ENCODE measurements at regions not wholly inside any gene's neighbourhood (a gene's known extent, or its start where the extent isn't known, plus 50 kb on each side); places are given as distances from the start of the nearest gene placed in this dataset.

DNA sequence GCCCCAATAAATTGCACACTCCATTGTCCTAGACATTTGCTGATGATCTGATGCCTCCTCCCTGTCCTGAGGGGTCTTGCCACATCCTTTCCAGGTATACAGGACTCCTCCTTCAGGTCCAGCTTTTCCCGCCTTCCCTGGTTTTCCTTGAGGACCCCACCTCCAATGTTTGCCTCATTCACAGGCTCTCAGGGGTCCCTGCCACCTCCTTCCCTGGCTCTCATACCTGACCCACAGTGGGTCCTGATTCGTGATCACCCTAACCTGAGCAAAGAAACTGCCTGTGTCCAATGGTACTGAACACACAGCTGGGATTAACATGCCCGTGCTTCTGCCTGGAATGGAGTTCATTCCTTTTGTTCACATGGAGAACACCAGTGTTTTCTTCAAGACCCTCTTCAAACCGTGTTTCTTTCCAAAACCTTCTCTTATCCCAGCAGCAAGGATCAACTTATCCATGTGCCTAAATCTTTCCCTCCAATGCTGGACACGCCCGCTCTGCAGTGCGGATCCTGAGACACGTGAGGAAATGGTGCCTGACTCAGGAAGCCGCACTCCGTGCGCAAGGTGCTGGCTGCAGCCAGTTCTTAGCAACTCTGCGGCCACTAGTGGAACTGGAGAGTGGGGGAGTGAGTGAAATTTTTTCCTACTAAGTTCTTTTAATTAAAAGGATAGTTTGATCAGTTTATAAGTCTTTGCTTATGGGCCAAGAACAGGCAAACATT is 354.6 kb upstream of the SHH start:
- DNase-seq = no peak
- TF ChIP-seq, protein P1, sequence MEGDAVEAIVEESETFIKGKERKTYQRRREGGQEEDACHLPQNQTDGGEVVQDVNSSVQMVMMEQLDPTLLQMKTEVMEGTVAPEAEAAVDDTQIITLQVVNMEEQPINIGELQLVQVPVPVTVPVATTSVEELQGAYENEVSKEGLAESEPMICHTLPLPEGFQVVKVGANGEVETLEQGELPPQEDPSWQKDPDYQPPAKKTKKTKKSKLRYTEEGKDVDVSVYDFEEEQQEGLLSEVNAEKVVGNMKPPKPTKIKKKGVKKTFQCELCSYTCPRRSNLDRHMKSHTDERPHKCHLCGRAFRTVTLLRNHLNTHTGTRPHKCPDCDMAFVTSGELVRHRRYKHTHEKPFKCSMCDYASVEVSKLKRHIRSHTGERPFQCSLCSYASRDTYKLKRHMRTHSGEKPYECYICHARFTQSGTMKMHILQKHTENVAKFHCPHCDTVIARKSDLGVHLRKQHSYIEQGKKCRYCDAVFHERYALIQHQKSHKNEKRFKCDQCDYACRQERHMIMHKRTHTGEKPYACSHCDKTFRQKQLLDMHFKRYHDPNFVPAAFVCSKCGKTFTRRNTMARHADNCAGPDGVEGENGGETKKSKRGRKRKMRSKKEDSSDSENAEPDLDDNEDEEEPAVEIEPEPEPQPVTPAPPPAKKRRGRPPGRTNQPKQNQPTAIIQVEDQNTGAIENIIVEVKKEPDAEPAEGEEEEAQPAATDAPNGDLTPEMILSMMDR (IDR thresholded peaks at IDR 0.05 in 4 of 5, conservative IDR thresholded peaks at IDR 0.05 in 1 of 5) = no peak
- no peak for TF ChIP-seq POLR2A (IDR thresholded peaks at IDR 0.05)
- H3K36me3 ChIP-seq = no peaks in the 10 kb centered on the region
- no peak for ATAC-seq
- no peak overlapping the region for H3K27ac ChIP-seq
- in situ Hi-C loops (cut with MboI; ENCODE audit: low sequenced_read_pairs in 4 of 4) (no loop called here), intact Hi-C loops (cut with DNase I; ENCODE audit: low total_unique reads) (no loop called here)
- no peaks in the 10 kb centered on the region for H3K4me1 ChIP-seq
- H3K27me3 ChIP-seq = no peaks in the 10 kb centered on the region
- no peaks in the 10 kb centered on the region for H3K9me3 ChIP-seq
- no peak overlapping the region for H3K4me3 ChIP-seq

DNA sequence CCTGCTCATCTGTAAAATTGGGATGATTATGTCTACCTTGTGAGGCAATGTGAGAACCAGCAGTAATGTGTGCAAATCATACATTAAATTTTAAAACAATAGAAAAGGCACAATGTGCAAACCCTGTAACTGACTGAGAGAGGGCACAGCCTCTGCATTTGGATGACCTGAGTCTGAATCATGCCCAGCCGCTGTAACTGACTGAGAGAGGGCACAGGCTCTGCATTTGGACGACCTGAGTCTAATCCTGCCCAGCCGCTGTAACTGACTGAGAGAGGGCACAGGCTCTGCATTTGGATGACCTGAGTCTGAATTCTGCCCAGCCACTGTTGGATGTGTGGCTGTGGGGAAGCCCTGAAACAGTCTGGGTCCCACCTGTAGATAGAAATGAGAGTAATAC is 351.5 kb upstream of the SHH start:
- no peaks in the 10 kb centered on the region for H3K9me3 ChIP-seq
- ATAC-seq (no peak), DNase-seq (no peak)
- in situ Hi-C loops (cut with MboI; ENCODE audit: low sequenced_read_pairs in 4 of 4) (no loop called here), intact Hi-C loops (cut with DNase I; ENCODE audit: low total_unique reads) (no loop called here)
- no peaks in the 10 kb centered on the region for H3K4me1 ChIP-seq
- H3K27me3 ChIP-seq = no peaks in the 10 kb centered on the region
- TF ChIP-seq, protein P1 (IDR thresholded peaks at IDR 0.05 in 4 of 5, conservative IDR thresholded peaks at IDR 0.05 in 1 of 5) = no peak
- no peak for TF ChIP-seq POLR2A (IDR thresholded peaks at IDR 0.05)
- no peak overlapping the region for H3K4me3 ChIP-seq
- no peak overlapping the region for H3K27ac ChIP-seq
- no peaks in the 10 kb centered on the region for H3K36me3 ChIP-seq

DNA sequence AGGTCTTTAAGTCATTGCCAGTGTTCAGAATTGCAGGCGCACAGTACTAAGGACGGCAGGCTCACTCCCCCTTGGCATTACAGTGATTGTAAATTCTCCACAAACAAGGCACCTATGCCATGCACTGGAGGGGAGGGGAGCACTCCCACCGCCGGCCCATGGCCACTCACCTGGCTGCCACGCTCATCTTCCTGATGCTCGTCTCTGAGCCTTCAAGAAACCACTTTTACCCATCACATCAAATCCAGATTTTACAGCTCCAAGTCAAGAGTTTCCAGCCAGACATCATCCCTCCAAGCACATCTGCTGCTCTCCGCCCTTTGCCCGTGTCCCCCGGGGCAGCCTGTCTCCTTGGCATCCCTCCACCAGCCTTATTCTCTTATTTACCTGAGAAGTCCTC is 350.2 kb upstream of the SHH start:
- intact Hi-C loops (cut with DNase I; ENCODE audit: low total_unique reads) = no loop called here
- TF ChIP-seq, protein P1 (IDR thresholded peaks at IDR 0.05 in 4 of 5, conservative IDR thresholded peaks at IDR 0.05 in 1 of 5) = no peak
- TF ChIP-seq POLR2A (IDR thresholded peaks at IDR 0.05) = no peak
- no peaks in the 10 kb centered on the region for H3K36me3 ChIP-seq

DNA sequence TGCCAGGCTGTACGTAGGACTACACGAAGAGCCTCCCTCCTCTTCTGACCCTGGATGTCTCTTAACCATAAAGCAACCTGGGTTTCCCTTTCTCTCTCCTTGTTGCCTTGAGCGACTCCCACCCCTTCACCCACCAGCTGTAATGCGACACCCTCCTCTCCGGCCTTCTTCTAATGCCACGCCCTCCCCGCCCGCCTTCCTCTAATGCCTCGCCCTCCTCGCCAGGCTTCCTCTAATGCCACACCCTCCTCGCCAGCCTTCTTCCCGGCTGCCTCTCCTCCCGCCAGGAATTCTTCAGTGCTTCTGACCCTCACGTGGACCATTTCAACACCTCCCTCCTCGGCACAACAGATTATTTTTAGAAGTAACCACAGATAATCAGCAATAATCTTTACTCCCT is 348.5 kb upstream of the SHH start:
- ATAC-seq = no peak
- no peak for DNase-seq
- H3K36me3 ChIP-seq = no peaks in the 10 kb centered on the region
- H3K4me1 ChIP-seq = no peaks in the 10 kb centered on the region
- no peak overlapping the region for H3K4me3 ChIP-seq
- no peak overlapping the region for H3K27ac ChIP-seq
- TF ChIP-seq, protein P1 (IDR thresholded peaks at IDR 0.05 in 4 of 5, conservative IDR thresholded peaks at IDR 0.05 in 1 of 5) = no peak
- TF ChIP-seq POLR2A (IDR thresholded peaks at IDR 0.05) = no peak
- intact Hi-C loops (cut with DNase I; ENCODE audit: low total_unique reads) (no loop called here), in situ Hi-C loops (cut with MboI; ENCODE audit: low sequenced_read_pairs in 4 of 4) (no loop called here)
- no peaks in the 10 kb centered on the region for H3K9me3 ChIP-seq
- H3K27me3 ChIP-seq = no peaks in the 10 kb centered on the region

More for the DNA sequence above, 350.2 kb upstream of the SHH start:
- Histone ChIP-seq H3K9me3 (no peaks in the 10 kb centered on the region), H3K27ac (no peak overlapping the region), H3K4me3 (no peak overlapping the region), H3K27me3 (no peaks in the 10 kb centered on the region), H3K4me1 (no peaks in the 10 kb centered on the region)
- no peak for ATAC-seq
- in situ Hi-C loops (cut with MboI; ENCODE audit: low sequenced_read_pairs in 4 of 4) = no loop called here
- DNase-seq = no peak

DNA sequence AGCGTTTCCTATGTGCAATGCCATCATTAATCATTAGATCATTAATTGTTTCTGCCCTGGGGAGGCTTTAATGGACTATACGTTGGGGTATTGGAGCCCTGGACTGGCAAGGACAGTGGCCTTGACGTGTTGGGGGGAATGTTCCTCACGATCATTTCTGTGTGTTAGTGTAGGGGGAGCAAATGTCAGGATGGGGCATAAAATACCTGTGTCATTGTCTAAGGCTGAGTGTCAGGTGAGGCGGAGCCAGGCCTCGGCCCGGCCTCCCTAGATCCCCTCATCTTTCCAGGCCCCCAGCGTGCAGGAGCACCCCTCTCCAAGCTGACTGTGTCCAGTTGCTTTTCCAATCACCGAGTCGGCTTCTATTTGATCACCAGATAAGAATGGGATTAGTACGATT is 346.4 kb upstream of the SHH start:
- no peak for ATAC-seq

More for the DNA sequence above, 346.4 kb upstream of the SHH start:
- Histone ChIP-seq H3K4me1 (no peaks in the 10 kb centered on the region), H3K27me3 (no peaks in the 10 kb centered on the region), H3K36me3 (no peaks in the 10 kb centered on the region), H3K27ac (no peak overlapping the region), H3K9me3 (no peaks in the 10 kb centered on the region), H3K4me3 (no peak overlapping the region)
- in situ Hi-C loops (cut with MboI; ENCODE audit: low sequenced_read_pairs in 4 of 4) (no loop called here), intact Hi-C loops (cut with DNase I; ENCODE audit: low total_unique reads) (no loop called here)
- DNase-seq = no peak
- TF ChIP-seq, protein P1 (IDR thresholded peaks at IDR 0.05 in 4 of 5, conservative IDR thresholded peaks at IDR 0.05 in 1 of 5) = no peak
- no peak for TF ChIP-seq POLR2A (IDR thresholded peaks at IDR 0.05)

All from gastrocnemius medialis (tissue), 4 donors.